GM06990 (cell line): ENCODE measurements at regions not wholly inside any gene's neighbourhood (a gene's known extent, or its start where the extent isn't known, plus 50 kb on each side); places are given as distances from the start of the nearest gene placed in this dataset.

Source experiments
- DNase-seq: peaks from one replicate; pipeline ENCODE4 v3.0.0-alpha.2; 2011; ENCODE audit not compliant: insufficient read length; ENCODE audit errors: extremely low read depth
- H3K27me3 ChIP-seq: replicated peaks from 2 replicates; pipeline ENCODE4 v1.6.0; 2011; ENCODE audit warnings: low read length; ENCODE audit not compliant: control insufficient read depth, insufficient read depth
- H3K36me3 ChIP-seq: 2 replicates; pipeline ENCODE4 v1.5.1; 2011; ENCODE audit warnings: low read length; ENCODE audit not compliant: control insufficient read depth, insufficient read depth
- H3K4me3 ChIP-seq: replicated peaks from 2 replicates; pipeline ENCODE4 v1.5.1; 2011; ENCODE audit warnings: low read depth, mild to moderate bottlenecking, control low read depth, low read length
- TF ChIP-seq, protein P1 (sequence below): IDR thresholded peaks from 2 replicates; pipeline ENCODE4 v1.5.1; 2011; ENCODE audit warnings: low read length, control low read depth, mild to moderate bottlenecking, inconsistent platforms; ENCODE audit not compliant: insufficient read depth, poor library complexity, severe bottlenecking

DNA sequence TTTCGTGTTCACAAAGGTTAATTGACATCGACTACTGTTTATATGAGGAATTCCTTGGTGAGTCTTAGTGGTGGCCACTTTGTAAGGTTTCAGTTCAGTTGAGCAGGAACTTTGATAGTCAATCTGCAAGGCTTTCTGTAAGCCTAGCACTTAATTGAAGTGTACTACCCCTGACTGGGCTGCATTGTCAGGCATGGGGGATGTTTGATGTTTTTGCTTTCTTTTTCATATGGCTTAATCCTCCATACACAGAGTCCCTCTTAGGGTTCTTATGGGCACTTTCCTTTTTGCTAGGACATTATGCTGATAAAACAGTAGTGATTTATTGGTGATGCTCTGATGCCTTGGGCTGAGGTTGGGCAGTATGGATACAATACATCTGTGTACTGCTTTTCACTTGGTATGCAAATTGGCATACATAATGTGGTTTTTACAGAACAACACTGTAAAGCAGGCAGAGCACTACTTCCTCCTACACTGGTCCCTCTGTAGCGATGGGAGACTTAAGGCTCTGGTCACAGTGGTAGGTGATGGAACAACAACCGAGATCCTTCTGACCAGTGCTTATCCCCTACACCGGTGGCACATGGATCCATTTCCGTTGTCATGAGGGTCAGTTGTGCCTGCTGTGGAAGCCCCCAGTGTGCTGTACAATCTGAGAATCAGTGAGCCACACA lies 261.0 kb downstream of the MFSD1 start:
- Histone ChIP-seq H3K36me3 (no peaks in the 10 kb centered on the region), H3K4me3 (no peak overlapping the region), H3K27me3 (no peaks in the 10 kb centered on the region; the same call in 1 of the 2 replicates)
- TF ChIP-seq, protein P1, sequence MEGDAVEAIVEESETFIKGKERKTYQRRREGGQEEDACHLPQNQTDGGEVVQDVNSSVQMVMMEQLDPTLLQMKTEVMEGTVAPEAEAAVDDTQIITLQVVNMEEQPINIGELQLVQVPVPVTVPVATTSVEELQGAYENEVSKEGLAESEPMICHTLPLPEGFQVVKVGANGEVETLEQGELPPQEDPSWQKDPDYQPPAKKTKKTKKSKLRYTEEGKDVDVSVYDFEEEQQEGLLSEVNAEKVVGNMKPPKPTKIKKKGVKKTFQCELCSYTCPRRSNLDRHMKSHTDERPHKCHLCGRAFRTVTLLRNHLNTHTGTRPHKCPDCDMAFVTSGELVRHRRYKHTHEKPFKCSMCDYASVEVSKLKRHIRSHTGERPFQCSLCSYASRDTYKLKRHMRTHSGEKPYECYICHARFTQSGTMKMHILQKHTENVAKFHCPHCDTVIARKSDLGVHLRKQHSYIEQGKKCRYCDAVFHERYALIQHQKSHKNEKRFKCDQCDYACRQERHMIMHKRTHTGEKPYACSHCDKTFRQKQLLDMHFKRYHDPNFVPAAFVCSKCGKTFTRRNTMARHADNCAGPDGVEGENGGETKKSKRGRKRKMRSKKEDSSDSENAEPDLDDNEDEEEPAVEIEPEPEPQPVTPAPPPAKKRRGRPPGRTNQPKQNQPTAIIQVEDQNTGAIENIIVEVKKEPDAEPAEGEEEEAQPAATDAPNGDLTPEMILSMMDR, result no peak
- DNase-seq, result no peak

DNA sequence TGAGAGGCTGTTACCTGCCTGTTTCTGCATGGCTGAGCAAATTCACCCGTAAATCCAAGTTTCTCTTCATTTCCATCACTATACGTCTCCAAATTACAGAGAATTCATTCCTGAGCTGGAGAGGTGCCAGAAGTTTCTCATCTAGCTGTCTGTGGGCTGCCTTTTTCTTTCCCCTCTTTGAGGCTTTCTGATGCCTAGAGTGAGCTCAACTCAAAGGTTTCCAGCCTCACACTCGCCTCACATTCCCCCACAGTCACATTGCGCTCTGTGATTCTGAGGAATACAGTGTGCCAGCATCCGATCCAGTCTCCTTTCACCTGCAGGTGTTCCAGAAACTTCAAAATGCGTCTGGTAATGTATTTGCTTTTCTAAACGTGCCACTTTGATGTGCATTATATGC lies 267.2 kb downstream of the MFSD1 start, which contains the start of gene IQCJ:
IQCJ (plus strand) TSS at position 229 of the 400 bp plus-strand sequence.
- H3K27me3 ChIP-seq, result no peaks in the 10 kb centered on the region; the same call in 1 of the 2 replicates
- TF ChIP-seq, protein P1, result no peak
- DNase-seq, result no peak
- no peak within 1 kb of the TSS for H3K4me3 ChIP-seq
- no peaks in the 10 kb centered on the region for H3K36me3 ChIP-seq

DNA sequence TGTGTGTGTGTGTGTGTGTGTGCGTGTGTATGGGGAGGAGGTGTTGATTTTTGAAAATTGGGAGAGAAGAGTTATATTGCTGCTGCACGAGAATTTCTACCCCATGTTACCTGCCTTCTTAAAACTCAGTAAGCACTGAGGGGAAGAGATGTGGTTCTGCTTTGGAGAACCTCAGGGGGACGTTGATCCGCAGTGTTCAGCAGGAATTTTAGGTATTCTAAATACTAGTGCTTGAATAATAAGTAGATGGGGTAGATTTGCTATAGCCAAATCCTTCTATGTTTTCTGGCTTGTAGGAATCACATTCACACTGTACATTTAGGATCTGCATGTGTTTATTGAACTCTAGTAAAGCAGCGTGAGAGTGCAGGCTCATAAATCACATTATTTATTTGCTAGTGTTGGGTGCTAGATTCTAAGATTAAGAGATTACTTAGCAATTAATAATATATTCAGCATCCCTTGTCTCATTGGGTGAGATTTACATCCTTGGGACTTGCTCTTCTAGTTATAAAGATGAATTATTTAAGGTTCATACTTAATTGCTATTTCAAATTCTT lies 268.1 kb downstream of the MFSD1 start:
- H3K36me3 ChIP-seq, result no peaks in the 10 kb centered on the region
- TF ChIP-seq, protein P1, result no peak
- no peak for DNase-seq
- H3K4me3 ChIP-seq, result no peak overlapping the region
- H3K27me3 ChIP-seq, result no peaks in the 10 kb centered on the region; the same call in 1 of the 2 replicates

- DNase-seq, result no peak
- TF ChIP-seq, protein P1, result no peak
- H3K36me3 ChIP-seq, result no peaks in the 10 kb centered on the region
- H3K4me3 ChIP-seq, result no peak overlapping the region
- no peaks in the 10 kb centered on the region for H3K27me3 ChIP-seq
Measured at GRCh38 chr3:159074756-159075701, 273.2 kb downstream of the MFSD1 start.

- TF ChIP-seq, protein P1, result no peak
- no peaks in the 10 kb centered on the region for H3K36me3 ChIP-seq
- no peak for DNase-seq
- no peaks in the 10 kb centered on the region for H3K27me3 ChIP-seq
- H3K4me3 ChIP-seq, result no peak overlapping the region
Measured at GRCh38 chr3:159077860-159078259, 276.0 kb downstream of the MFSD1 start.
